Activated CD4-positive, alpha-beta T cell treated with anti-CD3 and anti-CD28 coated beads for 24 hours (primary cell): ENCODE measurements at regions not wholly inside any gene's neighbourhood (a gene's known extent, or its start where the extent isn't known, plus 50 kb on each side); places are given as distances from the start of the nearest gene placed in this dataset.
"Not testable (repeated sequence)": the region's sequence is repeated elsewhere in the genome, so short reads cannot be mapped to it uniquely, and the experiment has no call there.

Source experiments
- DNase-seq, 2 donors: peaks; one replicate each; pipeline ENCODE4 v3.0.0-alpha.2; 2020; ENCODE audit warnings: low read depth in 2 of 2

DNA sequence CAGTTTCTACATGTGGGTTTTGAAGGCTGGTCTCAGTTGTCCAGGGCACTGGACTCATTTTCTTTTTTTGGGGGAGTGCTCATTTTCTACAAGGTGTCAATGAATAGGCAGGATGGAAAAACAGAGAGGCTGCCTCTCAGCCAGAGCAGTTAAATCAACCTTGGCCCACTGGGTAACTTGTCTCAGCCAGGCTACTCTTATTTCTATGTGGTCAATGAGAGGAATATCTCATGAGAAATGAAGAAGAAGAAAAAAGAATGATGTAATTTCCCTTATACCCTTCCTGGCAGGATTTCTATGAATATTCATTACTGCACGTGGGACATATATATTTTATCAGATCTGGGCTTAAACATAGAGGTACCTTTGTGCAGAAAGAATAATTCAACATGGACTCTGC is 155.2 kb upstream of the E2F7 start:
- DNase-seq = no peak

DNA sequence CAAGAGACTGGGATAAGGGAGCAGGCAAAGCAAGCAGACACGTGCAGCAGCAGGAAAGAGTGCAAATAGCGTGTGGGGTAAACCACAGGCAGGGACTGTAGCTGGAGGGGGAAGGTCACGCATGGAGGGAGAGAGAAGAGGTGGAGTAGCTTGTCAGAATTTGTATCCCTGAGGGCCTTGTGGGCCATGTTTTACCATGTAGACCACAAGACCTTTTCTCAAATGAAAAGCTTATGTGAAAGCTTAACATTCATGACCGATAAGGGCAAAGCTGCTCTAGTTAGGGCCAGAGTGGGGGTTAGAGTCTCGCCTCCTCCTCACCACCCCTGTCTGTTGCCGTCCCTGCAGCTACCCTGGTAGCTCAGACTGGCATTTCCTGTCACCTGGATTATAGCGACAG is 152.9 kb upstream of the E2F7 start:
- DNase-seq = no peak

DNA sequence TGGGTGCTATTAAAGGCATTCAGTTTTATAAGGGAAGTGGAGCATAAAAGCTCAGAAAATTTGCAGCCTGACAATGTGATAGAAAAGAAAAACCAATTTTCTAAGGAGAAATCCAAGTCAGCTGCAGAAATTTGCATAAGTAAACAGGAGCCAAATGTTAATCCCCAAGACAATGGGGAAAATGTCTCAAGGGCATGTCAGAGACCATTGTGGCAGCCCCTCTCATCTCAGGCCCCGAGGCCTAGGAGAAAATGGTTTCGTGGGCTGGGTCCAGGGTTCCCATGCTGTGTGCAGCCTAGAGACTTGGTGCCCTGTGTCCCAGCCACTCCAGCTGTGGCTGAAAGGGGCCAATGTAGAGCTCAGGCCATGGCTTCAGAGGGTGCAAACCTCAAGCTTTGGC is 150.8 kb upstream of the E2F7 start:
- not testable (repeated sequence) for DNase-seq

DNA sequence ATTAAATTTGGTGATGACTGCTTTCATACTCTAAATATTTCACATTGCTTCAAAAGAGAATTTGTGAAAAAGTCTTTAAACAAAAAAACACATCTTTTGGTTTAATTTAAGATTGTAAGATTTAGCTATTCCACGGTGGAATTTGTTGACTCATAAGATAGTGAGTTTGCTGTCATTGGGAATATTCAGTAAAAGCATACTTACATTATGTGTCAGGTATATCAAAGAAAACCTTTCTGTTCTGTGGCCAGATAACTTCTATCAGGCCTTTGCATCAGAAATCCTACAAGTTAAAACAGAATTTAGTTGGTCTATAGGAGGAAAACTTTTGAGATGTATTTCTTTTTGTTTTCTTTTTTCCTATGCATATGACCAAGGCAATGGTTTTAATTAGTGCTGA is 148.8 kb upstream of the E2F7 start:
- no peak for DNase-seq

DNA sequence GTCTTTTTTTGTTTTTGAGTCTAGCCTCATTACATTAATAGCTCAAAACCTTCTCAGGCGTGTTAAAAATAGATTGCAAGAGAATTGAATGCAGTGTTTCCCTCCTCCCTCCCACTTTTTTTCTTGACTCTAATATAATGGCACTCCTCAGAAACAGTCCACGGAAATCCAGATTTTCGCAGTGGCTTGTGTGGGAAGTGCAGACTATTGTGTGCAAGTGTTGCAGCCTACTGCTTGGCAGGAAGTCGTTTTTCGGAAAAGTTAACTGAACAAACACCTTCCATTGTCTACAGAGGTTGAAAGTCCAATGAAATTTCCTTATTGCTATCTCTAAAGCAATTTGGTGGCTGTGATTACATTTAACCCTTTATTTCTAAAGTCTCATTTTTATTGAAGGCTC is 147.9 kb upstream of the E2F7 start:
- no peak for DNase-seq

DNA sequence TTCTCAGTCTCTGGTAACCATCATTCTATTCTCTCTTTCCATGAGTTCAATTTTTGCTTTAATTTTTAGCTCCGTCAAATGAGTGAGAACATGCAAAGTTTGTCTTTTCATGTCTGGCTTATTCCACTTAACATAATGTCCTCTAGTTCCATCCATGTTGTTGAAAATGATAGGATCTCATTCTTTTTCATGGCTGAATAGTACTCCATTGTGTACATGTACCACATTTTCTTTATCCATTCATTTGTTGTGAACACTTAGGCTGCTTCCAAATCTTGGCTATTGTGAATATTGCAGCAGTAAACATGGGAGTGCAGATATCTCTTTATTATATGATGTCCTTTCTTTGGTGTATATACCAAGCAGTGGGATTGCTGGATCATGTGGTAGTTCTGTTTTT is 145.4 kb upstream of the E2F7 start:
- DNase-seq = no peak

DNA sequence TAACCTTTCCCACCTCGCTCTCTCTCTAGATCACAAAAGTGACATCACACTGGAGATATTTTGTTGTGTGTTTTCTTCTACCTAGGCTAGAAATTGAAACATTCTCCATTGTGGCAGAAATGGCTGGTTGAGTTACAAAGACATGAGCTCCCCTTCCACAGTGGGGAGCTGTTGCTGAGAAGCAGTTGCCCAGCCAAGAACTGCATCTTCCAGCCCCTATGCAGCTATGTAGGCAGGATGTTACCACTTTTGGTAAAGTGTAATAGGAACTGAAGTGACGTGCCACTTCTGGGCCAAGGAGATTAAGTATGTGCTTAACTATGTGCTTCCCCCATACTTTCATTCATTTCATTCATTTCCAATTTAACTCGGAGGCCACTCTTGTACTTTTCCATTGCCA is 138.7 kb upstream of the E2F7 start:
- DNase-seq = no peak

DNA sequence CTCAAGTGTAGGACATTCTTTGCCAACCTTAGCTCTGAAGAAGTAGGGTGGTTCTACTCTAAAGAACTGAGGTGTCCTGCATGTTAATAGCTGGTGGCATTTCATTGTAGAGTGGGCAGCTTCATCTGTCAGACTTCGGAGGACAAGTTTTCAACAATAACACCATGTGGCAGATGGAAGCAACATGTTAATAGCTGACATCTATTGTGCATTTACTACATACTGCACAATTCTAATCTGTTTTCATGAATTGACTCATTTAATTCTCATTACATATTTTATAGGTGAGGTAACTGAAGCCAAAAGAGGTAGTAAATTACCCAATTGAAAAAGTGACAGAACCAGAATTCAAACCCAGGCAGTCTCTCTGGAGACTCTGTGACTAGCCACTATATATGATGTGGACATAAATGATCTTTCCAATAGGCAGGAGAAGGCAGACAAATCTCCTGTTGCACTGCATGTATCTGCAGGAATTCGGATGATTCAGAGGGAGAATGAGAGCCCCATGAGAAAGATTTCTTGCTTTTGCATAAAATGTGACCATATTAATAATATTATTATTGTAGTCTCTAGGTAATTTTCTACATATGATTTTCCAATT is 137.2 kb upstream of the E2F7 start:
- no peak for DNase-seq

DNA sequence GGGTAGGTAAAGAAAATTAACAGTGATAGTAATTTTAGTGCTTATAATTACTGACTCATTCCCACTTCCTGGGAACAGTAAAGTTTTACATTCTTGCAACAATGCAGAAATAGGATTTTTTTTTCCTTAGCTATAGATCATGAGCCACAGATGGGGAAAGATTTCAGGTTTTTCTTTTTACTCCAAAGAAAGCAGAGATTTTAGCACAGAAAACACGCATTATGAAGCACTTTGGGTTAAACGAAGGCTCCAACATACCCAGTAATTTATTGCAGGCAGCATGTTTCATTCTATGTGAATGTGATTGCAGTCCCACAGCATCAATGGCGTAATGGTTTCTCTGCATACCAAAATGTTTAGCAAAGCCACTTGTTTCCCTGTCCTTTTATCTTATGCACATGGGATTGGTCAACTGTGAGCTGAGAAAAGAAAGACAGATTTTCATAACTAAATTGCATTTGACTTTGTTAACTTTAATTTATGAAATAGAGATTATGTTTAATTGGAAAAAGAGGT is 124.6 kb upstream of the E2F7 start:
- no peak for DNase-seq

DNA sequence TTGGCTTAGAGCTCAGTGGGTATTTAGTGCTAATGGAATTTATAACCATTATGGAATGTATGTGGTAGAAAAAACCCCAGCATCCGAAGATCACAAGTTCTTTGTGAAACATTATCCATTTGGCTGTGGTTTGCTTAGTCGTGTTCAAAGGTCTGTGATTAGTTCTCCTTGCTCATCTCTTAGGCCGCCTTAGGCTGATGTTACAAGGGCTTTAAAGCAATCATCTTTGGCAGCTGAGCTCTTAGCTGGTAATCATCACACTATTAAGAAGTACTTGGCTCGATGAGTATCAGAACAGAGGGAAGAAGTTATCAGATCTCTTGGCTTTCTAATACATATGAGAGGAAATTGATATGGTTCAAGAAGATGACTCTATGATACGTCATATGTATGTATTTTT is 124.1 kb upstream of the E2F7 start:
- no peak for DNase-seq

DNA sequence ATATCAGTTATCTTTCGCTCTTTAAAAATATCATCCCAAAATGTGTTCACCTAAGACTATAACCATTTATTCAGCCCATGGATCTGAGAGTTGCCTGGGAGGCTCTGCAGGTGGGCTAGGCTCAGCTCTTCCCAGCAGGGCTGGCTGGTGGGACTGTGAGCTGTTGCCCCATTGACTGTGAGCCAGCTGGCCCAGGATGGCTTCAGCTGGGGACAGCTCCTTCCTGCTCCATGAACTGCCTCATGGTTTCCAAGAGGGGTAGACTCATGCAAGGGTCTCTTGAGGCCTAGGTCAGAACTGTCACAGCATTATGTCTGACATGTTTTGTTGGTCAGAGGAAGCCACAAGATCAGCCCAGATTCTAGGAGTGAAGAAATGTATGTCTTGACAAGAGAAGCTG is 114.1 kb upstream of the E2F7 start:
- DNase-seq = no peak

DNA sequence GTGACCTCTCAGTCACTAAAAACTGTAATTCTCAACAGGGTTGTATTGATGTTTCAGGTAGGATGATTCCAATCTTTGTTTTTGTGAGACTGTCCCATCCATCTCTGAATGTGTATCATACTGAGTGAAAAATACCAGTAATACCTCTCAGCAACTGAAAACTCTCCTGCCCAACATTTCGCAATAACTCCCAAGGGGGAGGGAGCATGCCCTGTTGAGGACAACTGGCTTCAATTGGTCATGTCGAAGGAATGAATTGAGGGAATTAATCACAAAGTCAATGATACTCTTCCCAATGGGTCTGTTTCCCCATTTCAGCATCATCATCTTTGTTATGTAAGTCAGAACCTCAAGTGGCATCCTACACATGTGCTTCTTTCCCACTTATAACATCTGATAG is 102.4 kb upstream of the E2F7 start:
- no peak for DNase-seq

DNA sequence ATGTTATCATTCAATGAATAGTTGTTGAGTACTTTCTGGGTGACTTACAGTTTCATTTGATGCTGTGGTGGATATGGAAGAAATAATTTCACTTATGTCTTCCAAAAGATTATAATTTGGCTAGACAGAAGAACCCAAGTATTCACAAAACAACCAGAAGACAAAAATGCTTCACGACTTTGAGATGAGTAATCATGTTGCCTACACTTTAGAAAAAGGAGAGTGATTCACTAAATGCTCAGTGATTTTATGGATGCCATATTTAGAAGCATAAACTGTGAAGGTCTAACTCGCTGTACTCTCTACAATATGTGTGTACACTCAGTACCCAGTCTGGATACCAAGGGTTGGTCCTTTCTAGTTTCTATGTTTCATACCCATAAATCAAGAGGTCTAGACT is 101.3 kb upstream of the E2F7 start:
- no peak for DNase-seq

DNA sequence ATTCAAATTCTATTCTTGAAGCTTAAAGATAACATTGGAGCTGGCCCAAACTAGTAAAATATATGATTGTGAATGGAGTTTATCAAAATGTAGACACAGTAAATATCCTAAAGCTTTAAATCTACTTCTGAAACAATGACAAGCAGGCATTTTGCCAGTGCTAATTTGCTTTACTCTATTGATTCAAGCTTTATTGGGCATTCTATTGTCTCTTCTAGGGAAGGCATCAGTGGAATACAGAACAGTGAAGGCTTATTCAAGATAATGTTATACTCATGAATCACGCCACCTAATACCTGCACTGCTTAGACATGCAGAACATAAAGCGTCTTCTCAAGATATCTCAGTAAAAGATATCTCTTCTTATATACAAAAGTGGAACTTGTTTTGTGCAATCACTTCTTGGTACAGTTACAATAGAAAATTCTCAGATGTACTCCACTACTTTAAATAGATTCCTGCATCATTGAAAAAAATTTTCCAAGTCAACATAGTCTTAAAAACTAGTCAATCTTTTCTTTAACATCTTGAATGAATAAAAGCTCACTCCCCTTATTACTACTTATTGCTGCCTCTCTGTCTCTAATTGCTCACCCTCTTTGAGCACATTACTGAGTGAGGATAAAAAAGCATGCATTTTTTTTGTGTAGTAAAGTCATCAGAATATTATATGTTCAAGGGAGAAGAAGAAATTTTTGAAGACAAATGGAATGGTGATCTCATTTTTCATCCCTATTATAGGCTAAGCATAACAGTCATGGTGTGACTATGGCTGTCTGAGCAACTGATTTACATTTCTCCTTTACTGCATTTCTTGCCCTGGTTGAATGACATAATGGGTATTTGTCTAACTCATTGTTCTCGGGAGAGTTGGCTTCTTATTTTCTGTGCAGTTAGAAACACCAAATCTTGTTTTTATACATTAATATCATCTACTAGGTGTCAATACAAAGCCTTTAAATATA is 98.0 kb upstream of the E2F7 start:
- DNase-seq = no peak

DNA sequence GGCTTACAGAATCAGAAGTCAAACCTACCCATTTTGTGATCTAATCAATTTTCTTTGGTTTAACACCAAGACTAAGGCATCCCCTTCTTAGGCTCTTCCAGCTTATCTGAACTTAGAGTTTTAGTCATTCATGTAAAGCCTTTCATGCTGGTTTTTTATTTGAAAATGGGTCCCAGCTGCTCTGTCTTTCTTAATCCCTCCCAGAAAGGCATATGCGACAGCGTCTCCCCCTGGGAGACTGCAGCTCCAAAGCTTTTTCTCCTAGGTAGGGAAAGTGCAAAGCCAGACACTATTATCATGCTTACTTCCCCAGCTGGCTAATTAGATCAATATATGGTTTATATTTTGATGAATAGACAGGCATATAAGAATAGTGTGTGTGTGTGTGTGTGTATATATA is 96.6 kb upstream of the E2F7 start:
- DNase-seq = no peak

DNA sequence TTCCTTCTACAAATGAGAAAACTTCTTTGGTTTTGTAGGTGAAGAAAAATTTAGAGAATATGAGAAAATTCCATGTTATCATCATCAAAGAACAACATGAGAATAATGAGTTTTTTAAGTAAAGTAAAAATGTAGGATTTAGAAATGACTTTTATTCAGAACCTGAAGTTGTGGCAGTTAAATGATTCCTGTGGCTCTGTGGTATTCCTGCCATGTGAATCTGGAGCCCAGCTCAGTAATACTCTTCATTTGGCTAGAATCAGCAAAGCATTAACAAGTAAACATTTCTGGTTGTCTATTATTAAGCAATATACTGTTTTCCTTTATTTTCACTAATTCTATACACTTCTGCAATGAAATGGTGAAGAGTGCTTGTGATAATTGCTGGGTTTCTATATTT is 95.6 kb upstream of the E2F7 start:
- DNase-seq = no peak

DNA sequence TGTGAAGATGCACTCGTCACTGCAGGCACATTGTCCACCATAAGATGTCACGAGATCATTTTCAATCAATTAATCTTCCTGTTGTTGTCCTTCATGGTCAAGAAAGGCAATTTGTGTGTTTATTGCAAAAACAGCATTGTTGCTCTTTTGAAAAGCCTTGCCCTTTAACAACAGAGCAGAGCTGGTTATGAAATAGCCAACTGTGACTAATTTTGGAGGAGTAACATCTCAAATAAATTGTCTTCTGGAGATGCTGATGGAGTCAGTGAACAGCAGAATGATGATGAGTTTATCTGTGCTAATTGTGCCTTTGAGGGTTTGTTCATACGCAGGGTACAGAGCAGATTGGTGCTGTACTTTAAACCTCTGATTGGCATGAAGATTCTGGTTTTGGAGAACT is 88.3 kb upstream of the E2F7 start:
- DNase-seq = no peak

DNA sequence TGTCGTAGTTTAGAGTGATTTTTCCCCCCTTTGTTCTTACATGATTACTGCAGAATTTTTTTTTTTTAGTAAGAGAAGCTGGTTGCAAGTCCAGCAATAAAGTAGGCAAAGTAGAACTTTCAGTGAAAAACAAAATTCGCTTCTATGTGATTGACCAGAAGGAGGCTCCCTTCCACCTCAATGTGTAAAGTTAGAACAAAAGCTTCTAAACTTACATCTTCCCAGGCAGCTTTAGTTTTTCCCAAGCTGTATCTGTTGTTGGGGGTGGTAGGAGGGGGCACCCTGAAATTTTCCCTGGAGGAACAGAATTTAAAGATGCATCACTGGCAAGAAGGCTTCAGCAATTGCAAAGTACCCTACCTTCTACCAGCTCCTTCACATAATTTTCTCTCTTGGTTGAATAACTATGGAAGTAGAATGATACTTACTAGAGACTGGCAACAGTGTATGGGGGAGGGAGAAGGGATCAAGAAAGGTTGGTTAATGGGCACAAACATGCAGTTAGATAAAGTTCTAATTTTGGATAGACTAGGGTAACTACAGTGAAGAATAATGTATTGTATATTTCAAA is 87.3 kb upstream of the E2F7 start:
- no peak for DNase-seq

DNA sequence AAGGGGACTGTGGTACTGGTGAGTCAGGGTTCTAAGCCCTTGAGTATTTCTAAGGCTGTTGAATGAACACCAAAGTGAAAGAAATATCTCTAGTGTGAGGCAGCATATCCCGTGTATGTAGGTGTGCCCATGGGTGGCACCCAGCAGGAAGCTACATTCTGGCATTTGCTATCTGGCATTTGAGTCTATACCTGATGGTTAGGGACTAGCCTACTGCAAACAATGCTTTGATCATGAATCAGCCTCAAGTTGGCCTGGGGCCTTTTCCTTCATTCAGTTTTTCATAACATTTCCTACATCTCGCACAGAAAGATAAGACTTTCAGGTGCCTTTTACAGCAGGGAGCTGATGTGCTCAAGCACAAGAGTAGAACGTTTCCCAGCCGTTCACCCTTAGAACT is 85.7 kb upstream of the E2F7 start:
- no peak for DNase-seq

DNA sequence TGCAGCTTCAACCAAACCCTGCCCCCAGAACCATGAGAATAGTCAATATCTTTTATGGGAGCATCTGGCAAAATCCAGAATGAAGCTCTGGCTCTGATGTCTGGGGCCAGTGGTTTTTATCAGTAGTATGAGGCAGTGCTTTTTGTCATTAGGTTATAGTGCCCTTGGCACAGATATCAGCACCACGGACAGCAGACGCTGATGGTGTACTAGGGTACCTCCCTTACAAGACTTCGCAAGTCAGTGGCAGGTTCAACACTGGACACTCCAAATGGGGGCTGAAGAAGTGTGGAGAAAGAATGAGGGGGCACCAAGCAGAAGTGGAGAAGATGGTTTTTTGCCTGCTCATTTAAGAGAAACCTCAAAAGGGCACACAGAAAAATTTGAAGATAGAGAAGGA is 68.2 kb upstream of the E2F7 start:
- no peak for DNase-seq

DNA sequence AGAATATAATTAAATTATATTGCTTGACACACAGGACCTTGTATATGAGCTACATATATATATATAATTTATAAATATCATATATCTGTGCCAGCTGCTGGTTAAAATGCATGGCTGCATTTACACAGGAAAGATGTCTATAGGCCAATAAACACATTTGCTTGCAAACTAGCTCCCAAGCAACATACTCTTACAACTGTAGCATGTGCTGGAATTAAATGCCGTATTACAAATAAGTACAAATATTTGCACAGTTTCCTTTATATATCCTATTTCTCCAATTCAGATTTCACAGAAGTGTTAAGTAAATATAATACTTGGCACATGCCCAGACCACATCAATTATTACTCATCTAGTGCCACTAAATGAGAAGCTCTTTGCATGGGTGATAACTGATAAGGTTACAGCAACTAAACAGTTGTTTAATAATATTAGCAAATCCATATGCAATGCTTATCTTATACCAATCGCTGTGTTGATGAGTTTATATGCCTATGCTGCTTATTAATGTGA is 66.7 kb upstream of the E2F7 start:
- DNase-seq = no peak

DNA sequence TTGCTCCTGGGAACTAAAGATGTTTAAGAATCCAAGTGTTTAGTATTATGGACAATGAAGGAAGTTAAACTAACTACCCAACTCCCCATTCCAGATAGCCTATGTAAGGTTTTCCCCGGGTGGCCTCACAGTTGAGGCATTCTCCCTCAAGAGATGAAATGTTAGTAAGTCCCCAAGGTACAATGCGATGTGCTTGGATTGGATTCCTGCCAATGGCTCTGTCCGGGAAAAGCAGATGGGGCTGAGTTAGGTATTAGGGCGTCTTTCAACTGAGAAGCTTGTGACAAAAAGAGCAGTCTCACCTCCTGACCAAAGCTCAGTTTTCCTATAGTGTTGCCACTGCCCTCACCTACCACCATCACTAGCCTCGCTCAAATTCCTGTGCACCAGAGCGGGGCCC is 64.8 kb upstream of the E2F7 start:
- DNase-seq = no peak

DNA sequence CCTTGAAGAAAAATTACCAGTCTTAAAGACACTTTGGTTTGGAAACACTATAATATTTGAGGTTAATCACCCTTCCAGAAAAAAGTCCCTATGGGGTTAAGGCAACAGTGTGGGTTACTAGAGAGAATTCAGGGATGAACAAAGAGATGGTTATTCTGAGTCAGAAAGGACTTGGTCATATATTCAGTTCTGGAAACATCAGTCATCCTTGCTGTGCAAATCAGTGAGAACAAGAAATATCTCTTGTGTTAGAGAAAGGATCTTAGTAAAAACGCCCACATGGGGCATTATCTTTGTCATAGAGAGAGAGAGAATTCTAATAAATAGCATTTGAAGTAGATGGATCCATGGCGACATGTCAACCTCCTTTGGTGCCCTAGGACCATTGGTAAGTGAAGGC is 59.4 kb upstream of the E2F7 start:
- DNase-seq = no peak
